CD4-positive, alpha-beta memory T cell (primary cell): ENCODE measurements at regions not wholly inside any gene's neighbourhood (a gene's known extent, or its start where the extent isn't known, plus 50 kb on each side); places are given as distances from the start of the nearest gene placed in this dataset.
"Not testable (repeated sequence)": the region's sequence is repeated elsewhere in the genome, so short reads cannot be mapped to it uniquely, and the experiment has no call there.

Experiments
- CTCF ChIA-PET: fragments of 350-600 bp; sonication (Branson Sonifier 250); formaldehyde crosslinking; loops from one replicate; lab custom pipeline; 2021; ENCODE audit warnings: inconsistent platforms; ENCODE audit not compliant: partially characterized antibody; lab: Charles Lee
- POLR2A ChIA-PET: fragments of 350-600 bp; sonication (Branson Sonifier 250); formaldehyde crosslinking; loops from one replicate; lab custom pipeline; 2021; ENCODE audit not compliant: partially characterized antibody; lab: Charles Lee
- DNase-seq, 5 donors: peaks; one replicate each; pipeline versions ENCODE4 v3.0.0 to v3.0.0-alpha.2; 2020 to 2022; ENCODE audit warnings: mixed read lengths in 1 of 5
- H3K27ac ChIP-seq: one replicate; pipeline ENCODE4 v1.7.0; 2013; ENCODE audit warnings: low read depth, low read length
- H3K27me3 ChIP-seq: 2 replicates; pipeline ENCODE4 v1.7.0; 2013; ENCODE audit warnings: mild to moderate bottlenecking, low read length, moderate library complexity; ENCODE audit not compliant: insufficient read depth
- H3K36me3 ChIP-seq: 2 replicates; pipeline ENCODE4 v1.7.0; 2013; ENCODE audit warnings: mild to moderate bottlenecking, low read length, moderate library complexity; ENCODE audit not compliant: insufficient read depth
- H3K4me1 ChIP-seq: 2 replicates; pipeline ENCODE4 v1.7.0; 2013; ENCODE audit warnings: mild to moderate bottlenecking, low read length, moderate library complexity; ENCODE audit not compliant: insufficient read depth
- H3K4me3 ChIP-seq, 2 donors: one replicate each; pipeline ENCODE4 v1.7.0; 2013; ENCODE audit warnings: low read length in 2 of 2, mild to moderate bottlenecking in 1 of 2
- H3K9me3 ChIP-seq, 2 donors: one replicate each; pipeline ENCODE4 v1.7.0; 2013; ENCODE audit warnings: low read length in 2 of 2, control low read depth in 1 of 2; ENCODE audit not compliant: control insufficient read depth in 1 of 2
- H3K27ac Mint-ChIP-seq, 7 donors: one replicate each; pipeline ENCODE4 v1.8.0; 2020 to 2021; ENCODE audit warnings: mixed read lengths in 7 of 7, mild to moderate bottlenecking in 6 of 7, inconsistent platforms in 3 of 7, moderate library complexity in 3 of 7
- H3K27me3 Mint-ChIP-seq, 2 donors: one replicate each; pipeline ENCODE4 v1.8.0; 2020 to 2021; ENCODE audit warnings: mixed read lengths in 2 of 2
- H3K36me3 Mint-ChIP-seq, 2 donors: one replicate each; pipeline ENCODE4 v1.8.0; 2020 to 2021; ENCODE audit warnings: mixed read lengths in 2 of 2, inconsistent platforms in 1 of 2, mild to moderate bottlenecking in 1 of 2
- H3K4me1 Mint-ChIP-seq, 4 donors: one replicate each; pipeline ENCODE4 v1.8.0; 2020 to 2021; ENCODE audit warnings: mixed read lengths in 4 of 4, mild to moderate bottlenecking in 1 of 4
- H3K4me3 Mint-ChIP-seq, 8 donors: one replicate each; pipeline ENCODE4 v1.8.0; 2020 to 2021; ENCODE audit warnings: mixed read lengths in 8 of 8, mild to moderate bottlenecking in 7 of 8, moderate library complexity in 6 of 8, inconsistent platforms in 3 of 8
- H3K9me3 Mint-ChIP-seq, 8 donors: one replicate each; pipeline ENCODE4 v1.8.0; 2020 to 2021; ENCODE audit warnings: mixed read lengths in 8 of 8, mild to moderate bottlenecking in 5 of 8, inconsistent platforms in 3 of 8, moderate library complexity in 1 of 8
- intact Hi-C: fragments of 100-400 bp; cut with micrococcal nuclease; formaldehyde crosslinking; loops from one replicate; pipeline ENCODE4 v1.15.1; 2023

GRCh38 chr16:16609627-16610026 lies 230.7 kb downstream of the NPIPA7 start:
- H3K9me3 ChIP-seq, H3K27me3 Mint-ChIP-seq, H3K27ac Mint-ChIP-seq, H3K36me3 Mint-ChIP-seq, H3K27ac ChIP-seq, H3K27me3 ChIP-seq, intact Hi-C loops, H3K9me3 Mint-ChIP-seq, POLR2A ChIA-PET, CTCF ChIA-PET, H3K4me3 Mint-ChIP-seq, H3K4me3 ChIP-seq, H3K36me3 ChIP-seq, H3K4me1 Mint-ChIP-seq, DNase-seq, H3K4me1 ChIP-seq: not testable (repeated sequence)

DNA sequence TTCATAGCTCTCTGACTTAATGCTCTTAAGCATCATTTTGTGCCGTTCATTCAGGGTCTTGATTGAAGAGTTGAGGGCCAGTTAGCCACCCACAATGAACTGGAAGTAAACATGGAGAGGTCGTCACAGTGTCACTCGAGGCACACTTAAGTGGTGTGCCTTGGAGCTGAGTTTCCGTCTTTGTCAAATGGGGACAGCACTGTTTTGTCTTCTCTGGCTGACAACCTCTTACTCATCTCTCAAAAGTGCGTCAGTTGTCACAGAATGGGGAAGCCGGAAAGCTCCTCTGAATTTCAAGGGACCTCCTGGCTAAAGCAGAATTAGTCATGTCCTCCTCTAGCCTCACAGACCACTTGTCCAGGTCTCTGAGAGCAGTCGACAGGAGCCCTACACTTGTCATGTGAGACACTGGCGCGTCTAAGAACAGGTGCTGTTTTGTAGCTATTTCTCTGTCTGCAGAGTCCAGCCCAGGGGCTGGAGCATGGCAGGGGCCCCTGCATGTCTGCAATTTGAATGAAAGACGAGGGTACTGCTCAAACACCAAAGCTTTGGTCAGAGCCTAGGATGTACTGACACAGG lies 231.5 kb downstream of the NPIPA7 start:
- H3K4me1 ChIP-seq, H3K4me3 Mint-ChIP-seq, H3K36me3 Mint-ChIP-seq, H3K9me3 ChIP-seq, POLR2A ChIA-PET, DNase-seq, H3K9me3 Mint-ChIP-seq, H3K4me3 ChIP-seq, H3K27ac ChIP-seq, H3K27me3 ChIP-seq, H3K27ac Mint-ChIP-seq, H3K27me3 Mint-ChIP-seq, H3K36me3 ChIP-seq, H3K4me1 Mint-ChIP-seq, CTCF ChIA-PET, intact Hi-C loops: not testable (repeated sequence)

DNA sequence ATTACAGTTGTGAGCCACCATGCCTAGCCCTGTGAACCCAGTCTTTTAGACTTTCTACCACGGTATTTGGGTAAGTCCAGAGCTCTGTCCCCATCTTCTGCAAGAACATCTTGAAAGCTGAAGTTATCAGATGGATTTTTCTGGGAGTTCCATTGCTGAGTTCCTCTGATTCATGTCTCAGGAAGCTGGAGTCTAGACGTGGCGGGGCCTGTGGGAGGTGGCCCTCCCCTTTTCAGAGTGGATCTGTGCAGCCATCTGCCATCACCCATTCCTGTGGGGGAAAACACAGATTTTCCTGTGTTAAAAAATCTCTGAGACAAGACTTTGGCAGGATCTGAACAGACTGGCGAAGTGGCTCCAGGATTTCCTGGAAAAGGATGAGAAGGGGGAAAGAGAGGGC lies 234.3 kb downstream of the NPIPA7 start:
- H3K27ac Mint-ChIP-seq, H3K27me3 ChIP-seq, H3K9me3 Mint-ChIP-seq, H3K4me3 ChIP-seq, POLR2A ChIA-PET, H3K27me3 Mint-ChIP-seq, H3K36me3 ChIP-seq, H3K4me3 Mint-ChIP-seq, H3K27ac ChIP-seq, H3K4me1 Mint-ChIP-seq, CTCF ChIA-PET, DNase-seq, H3K4me1 ChIP-seq, H3K9me3 ChIP-seq, intact Hi-C loops, H3K36me3 Mint-ChIP-seq: not testable (repeated sequence)

- H3K36me3 Mint-ChIP-seq, H3K4me1 ChIP-seq, H3K27me3 ChIP-seq, intact Hi-C loops, CTCF ChIA-PET, H3K27me3 Mint-ChIP-seq, POLR2A ChIA-PET, H3K27ac Mint-ChIP-seq, DNase-seq, H3K9me3 ChIP-seq, H3K4me1 Mint-ChIP-seq, H3K4me3 ChIP-seq, H3K27ac ChIP-seq, H3K36me3 ChIP-seq, H3K4me3 Mint-ChIP-seq, H3K9me3 Mint-ChIP-seq: not testable (repeated sequence)
These were observed 235.5 kb downstream of the NPIPA7 start for GRCh38 chr16:16614484-16614883.

- H3K27ac ChIP-seq, H3K4me1 ChIP-seq, intact Hi-C loops, H3K4me3 ChIP-seq, POLR2A ChIA-PET, H3K9me3 Mint-ChIP-seq, H3K27me3 Mint-ChIP-seq, CTCF ChIA-PET, H3K9me3 ChIP-seq, H3K4me3 Mint-ChIP-seq, H3K27ac Mint-ChIP-seq, H3K36me3 Mint-ChIP-seq, H3K36me3 ChIP-seq, DNase-seq, H3K4me1 Mint-ChIP-seq, H3K27me3 ChIP-seq: not testable (repeated sequence)
These were observed 240.1 kb downstream of the NPIPA7 start for GRCh38 chr16:16618963-16619465.

GRCh38 chr16:16624367-16624766 lies 245.4 kb downstream of the NPIPA7 start:
- H3K9me3 Mint-ChIP-seq, H3K4me1 ChIP-seq, H3K9me3 ChIP-seq, H3K4me3 ChIP-seq, POLR2A ChIA-PET, H3K4me1 Mint-ChIP-seq, H3K27ac Mint-ChIP-seq, H3K36me3 Mint-ChIP-seq, intact Hi-C loops, H3K4me3 Mint-ChIP-seq, H3K27me3 ChIP-seq, CTCF ChIA-PET, H3K36me3 ChIP-seq, DNase-seq, H3K27me3 Mint-ChIP-seq, H3K27ac ChIP-seq: not testable (repeated sequence)

- H3K27ac ChIP-seq, POLR2A ChIA-PET, CTCF ChIA-PET, H3K36me3 Mint-ChIP-seq, H3K36me3 ChIP-seq, H3K9me3 ChIP-seq, intact Hi-C loops, H3K27me3 ChIP-seq, DNase-seq, H3K27ac Mint-ChIP-seq, H3K4me1 ChIP-seq, H3K27me3 Mint-ChIP-seq, H3K4me1 Mint-ChIP-seq, H3K9me3 Mint-ChIP-seq, H3K4me3 Mint-ChIP-seq, H3K4me3 ChIP-seq: not testable (repeated sequence)
These were observed 246.2 kb downstream of the NPIPA7 start for GRCh38 chr16:16625140-16625539.

- DNase-seq, H3K27ac Mint-ChIP-seq, CTCF ChIA-PET, H3K36me3 ChIP-seq, H3K4me1 ChIP-seq, H3K9me3 ChIP-seq, H3K4me3 ChIP-seq, H3K27me3 ChIP-seq, H3K9me3 Mint-ChIP-seq, POLR2A ChIA-PET, H3K4me3 Mint-ChIP-seq, intact Hi-C loops, H3K4me1 Mint-ChIP-seq, H3K27ac ChIP-seq, H3K27me3 Mint-ChIP-seq, H3K36me3 Mint-ChIP-seq: not testable (repeated sequence)
These were observed 248.9 kb downstream of the NPIPA7 start for GRCh38 chr16:16627865-16628264.
